Neural cell (in vitro differentiated cells): ENCODE measurements at regions not wholly inside any gene's neighbourhood (a gene's known extent, or its start where the extent isn't known, plus 50 kb on each side); places are given as distances from the start of the nearest gene placed in this dataset.

Source experiments
- H2AFZ ChIP-seq: fragments of 200-600, 300-800 bp; sonication (generic), shearing (Covaris generic); 2 replicates; pipeline ENCODE4 v1.6.0; 2014; ENCODE audit warnings: low read depth, mild to moderate bottlenecking, antibody characterized with exemption, low read length, moderate library complexity
- H3F3A ChIP-seq: fragments of 200-600 bp; shearing (Covaris generic); 2 replicates; pipeline ENCODE4 v1.6.1; 2016; ENCODE audit warnings: mild to moderate bottlenecking, moderate library complexity, mixed read lengths, antibody characterized with exemption, low read length; ENCODE audit not compliant: insufficient read depth, poor library complexity, severe bottlenecking
- H3K27ac ChIP-seq: fragments of 200-600, 300-800 bp; sonication (generic), shearing (Covaris generic); 2 replicates; pipeline ENCODE4 v1.5.1; 2014; ENCODE audit warnings: mild to moderate bottlenecking, low read length, moderate library complexity
- H3K27me3 ChIP-seq: fragments of 300-800, 200-600 bp; sonication (generic), shearing (Covaris generic); 2 replicates; pipeline ENCODE4 v1.6.0; 2014; ENCODE audit warnings: mild to moderate bottlenecking, low read depth, low read length, moderate library complexity; ENCODE audit not compliant: insufficient read depth
- H3K36me3 ChIP-seq: fragments of 300-800, 200-600 bp; sonication (generic), shearing (Covaris generic); 2 replicates; pipeline ENCODE4 v1.5.1; 2014; ENCODE audit warnings: mild to moderate bottlenecking, antibody characterized with exemption, low read length, moderate library complexity; ENCODE audit not compliant: insufficient read depth
- H3K4me2 ChIP-seq: fragments of 300-800, 200-600 bp; sonication (generic), shearing (Covaris generic); 2 replicates; pipeline ENCODE4 v1.6.0; 2014; ENCODE audit warnings: mild to moderate bottlenecking, low read length
- H3K4me3 ChIP-seq: fragments of 300-800, 200-600 bp; sonication (generic), shearing (Covaris generic); 2 replicates; pipeline ENCODE4 v1.5.1; 2014; ENCODE audit warnings: mild to moderate bottlenecking, low read length, moderate library complexity
- H3K79me2 ChIP-seq: fragments of 200-600 bp; shearing (Covaris generic); replicated peaks from 2 replicates; pipeline ENCODE4 v1.6.0; 2014; ENCODE audit warnings: mild to moderate bottlenecking, low read length, moderate library complexity; ENCODE audit not compliant: insufficient read depth
- H3K9ac ChIP-seq: fragments of 300-800, 200-600 bp; sonication (generic), shearing (Covaris generic); 2 replicates; pipeline ENCODE4 v1.6.1; 2016; ENCODE audit warnings: mild to moderate bottlenecking, low read length, mixed read lengths
- H3K9me2 ChIP-seq: fragments of 200-600 bp; shearing (Covaris generic); 2 replicates; pipeline ENCODE4 v1.6.1; 2016; ENCODE audit warnings: mild to moderate bottlenecking, low read length, mixed read lengths; ENCODE audit not compliant: insufficient read depth
- H3K9me3 ChIP-seq: fragments of 200-600, 300-800 bp; sonication (generic), shearing (Covaris generic); 2 replicates; pipeline ENCODE4 v1.6.1; 2016; ENCODE audit warnings: mild to moderate bottlenecking, mixed run types, low read length, moderate library complexity, mixed read lengths
- H4K20me1 ChIP-seq: fragments of 200-600 bp; shearing (Covaris generic); 2 replicates; pipeline ENCODE4 v1.6.1; 2016; ENCODE audit warnings: mild to moderate bottlenecking, mixed run types; ENCODE audit not compliant: insufficient read depth
- CTCF ChIP-seq: fragments of 450-650 bp; IDR thresholded peaks from 2 replicates; pipeline ENCODE4 v1.5.1; 2014; ENCODE audit warnings: antibody characterized with exemption, mild to moderate bottlenecking, moderate library complexity; ENCODE audit not compliant: poor library complexity, severe bottlenecking
- EP300 ChIP-seq: fragments of 450-650 bp; conservative IDR thresholded peaks from 2 replicates; pipeline ENCODE4 v1.6.1; 2014; ENCODE audit warnings: antibody characterized with exemption, mild to moderate bottlenecking, moderate library complexity; ENCODE audit not compliant: poor library complexity, severe bottlenecking
- EZH2 ChIP-seq: fragments of 200-600, 300-800 bp; shearing (Covaris generic), sonication (generic); IDR thresholded peaks from 2 replicates; pipeline ENCODE4 v1.6.1; 2014; ENCODE audit warnings: antibody characterized with exemption, low read length, borderline replicate concordance, mild to moderate bottlenecking; ENCODE audit not compliant: insufficient read depth, poor library complexity, severe bottlenecking
- MXI1 ChIP-seq: fragments of 450-650 bp; conservative IDR thresholded peaks from 2 replicates; pipeline ENCODE4 v1.6.1; 2014; ENCODE audit warnings: antibody characterized with exemption, mild to moderate bottlenecking; ENCODE audit not compliant: poor library complexity, severe bottlenecking
- POLR2AphosphoS5 ChIP-seq: IDR thresholded peaks from 2 replicates; pipeline ENCODE4 v1.6.1; 2012
- RAD21 ChIP-seq: fragments of 450-650 bp; conservative IDR thresholded peaks from 2 replicates; pipeline ENCODE4 v1.6.1; 2014; ENCODE audit warnings: antibody characterized with exemption, mild to moderate bottlenecking, moderate library complexity
- REST ChIP-seq: IDR thresholded peaks from 2 replicates; pipeline ENCODE4 v1.6.1; 2012; ENCODE audit warnings: borderline replicate concordance
- SMC3 ChIP-seq: fragments of 450-650 bp; conservative IDR thresholded peaks from 2 replicates; pipeline ENCODE4 v1.6.1; 2014; ENCODE audit warnings: antibody characterized with exemption, mild to moderate bottlenecking, moderate library complexity; ENCODE audit not compliant: poor library complexity
- TAF1 ChIP-seq: IDR thresholded peaks from 2 replicates; pipeline ENCODE4 v1.6.1; 2012; ENCODE audit warnings: low read depth

- Histone ChIP-seq H3K27ac (no peak overlapping the region), H3K9me2 (no peaks in the 10 kb centered on the region), H3K79me2 (no peaks in the 10 kb centered on the region), H3K9me3 (peaks cover 3% of the 10 kb centered on the region), H4K20me1 (no peaks in the 10 kb centered on the region), H2AFZ (no peak overlapping the region), H3K4me3 (no peak overlapping the region), H3K27me3 (no peaks in the 10 kb centered on the region), H3K36me3 (no peaks in the 10 kb centered on the region), H3F3A (no peaks in the 10 kb centered on the region), H3K4me2 (no peak overlapping the region), H3K9ac (no peak overlapping the region)
- TF ChIP-seq CTCF = no peak
- no peak for TF ChIP-seq SMC3
- no peak for TF ChIP-seq RAD21
- TF ChIP-seq MXI1 = no peak
- no peak for TF ChIP-seq REST
- TF ChIP-seq EP300 = no peak
- no peak for TF ChIP-seq TAF1
- TF ChIP-seq POLR2AphosphoS5 = no peak
- no peak for TF ChIP-seq EZH2
These were observed 783.5 kb downstream of the PCDH18 start for GRCh38 chr4:136748773-136749172.

GRCh38 chr4:136748165-136748564, 784.1 kb downstream of the PCDH18 start:
- Histone ChIP-seq H3K4me3 (no peak overlapping the region), H3K27ac (no peak overlapping the region), H3K36me3 (no peaks in the 10 kb centered on the region), H3K9me3 (peaks cover 3% of the 10 kb centered on the region), H3K9me2 (no peaks in the 10 kb centered on the region), H3K79me2 (no peaks in the 10 kb centered on the region), H3F3A (no peaks in the 10 kb centered on the region), H2AFZ (no peak overlapping the region), H3K27me3 (no peaks in the 10 kb centered on the region), H3K4me2 (no peak overlapping the region), H3K9ac (no peak overlapping the region), H4K20me1 (no peaks in the 10 kb centered on the region)
- TF ChIP-seq RAD21 = no peak
- no peak for TF ChIP-seq SMC3
- no peak for TF ChIP-seq MXI1
- TF ChIP-seq REST = no peak
- TF ChIP-seq POLR2AphosphoS5 = no peak
- no peak for TF ChIP-seq EP300
- no peak for TF ChIP-seq CTCF
- no peak for TF ChIP-seq EZH2
- TF ChIP-seq TAF1 = no peak
